HS-27A (cell line): ENCODE measurements at regions not wholly inside any gene's neighbourhood (a gene's known extent, or its start where the extent isn't known, plus 50 kb on each side); places are given as distances from the start of the nearest gene placed in this dataset.
A peak's percentile ranks its signal among the peaks of the same experiment; 100 is the strongest.

Experiments used
- DNase-seq: peaks from one replicate; pipeline ENCODE4 v3.0.0-alpha.2; 2012; ENCODE audit warnings: low read depth, missing footprints

- DNase-seq = no peak
Observed at GRCh38 chr11:19661827-19662226, 50.8 kb upstream of the NAV2 start.

- DNase-seq = peak; percentile 40
Observed at GRCh38 chr11:19660076-19660475, 52.6 kb upstream of the NAV2 start.

DNA sequence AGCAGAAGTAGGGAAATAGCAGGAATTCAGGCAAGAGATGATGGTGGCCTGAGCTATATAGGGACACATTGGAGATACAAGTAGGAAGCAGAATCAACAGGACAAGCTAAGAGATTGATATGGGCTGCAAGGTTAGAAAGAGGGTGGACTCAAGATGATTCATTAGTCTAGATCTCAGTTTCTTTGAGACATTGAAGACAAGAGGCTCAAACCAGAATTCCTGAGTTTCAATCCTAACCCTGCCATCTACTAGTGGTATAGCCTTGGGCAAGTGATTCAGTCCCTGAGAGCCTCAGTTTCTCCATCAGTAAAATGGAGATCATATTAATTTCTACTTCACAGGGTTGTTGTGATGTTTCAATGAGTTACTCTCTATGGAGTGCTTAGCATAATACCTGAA lies 53.1 kb upstream of the NAV2 start:
- no peak for DNase-seq

DNA sequence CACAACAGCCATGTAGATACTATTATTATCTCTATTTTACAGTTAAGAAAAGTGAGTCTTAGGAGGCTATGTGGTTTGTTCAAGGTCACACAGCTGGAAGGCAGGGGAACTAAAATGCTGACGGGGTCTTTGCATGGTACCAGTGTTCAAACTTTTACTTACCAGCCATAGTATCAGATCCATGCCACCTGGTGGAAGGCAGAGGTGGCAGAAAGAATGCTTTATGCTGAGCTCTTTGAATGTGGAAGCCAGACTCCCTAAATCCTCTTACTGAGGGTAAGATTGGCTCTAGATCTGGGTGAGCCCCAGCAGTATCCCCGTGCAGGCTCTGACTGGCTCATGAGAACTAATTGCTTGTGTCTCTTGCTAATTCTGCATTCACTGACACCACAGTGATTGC lies 54.3 kb upstream of the NAV2 start:
- no peak for DNase-seq

- DNase-seq = no peak
Observed at GRCh38 chr11:19656140-19656541, 56.5 kb upstream of the NAV2 start.

DNA sequence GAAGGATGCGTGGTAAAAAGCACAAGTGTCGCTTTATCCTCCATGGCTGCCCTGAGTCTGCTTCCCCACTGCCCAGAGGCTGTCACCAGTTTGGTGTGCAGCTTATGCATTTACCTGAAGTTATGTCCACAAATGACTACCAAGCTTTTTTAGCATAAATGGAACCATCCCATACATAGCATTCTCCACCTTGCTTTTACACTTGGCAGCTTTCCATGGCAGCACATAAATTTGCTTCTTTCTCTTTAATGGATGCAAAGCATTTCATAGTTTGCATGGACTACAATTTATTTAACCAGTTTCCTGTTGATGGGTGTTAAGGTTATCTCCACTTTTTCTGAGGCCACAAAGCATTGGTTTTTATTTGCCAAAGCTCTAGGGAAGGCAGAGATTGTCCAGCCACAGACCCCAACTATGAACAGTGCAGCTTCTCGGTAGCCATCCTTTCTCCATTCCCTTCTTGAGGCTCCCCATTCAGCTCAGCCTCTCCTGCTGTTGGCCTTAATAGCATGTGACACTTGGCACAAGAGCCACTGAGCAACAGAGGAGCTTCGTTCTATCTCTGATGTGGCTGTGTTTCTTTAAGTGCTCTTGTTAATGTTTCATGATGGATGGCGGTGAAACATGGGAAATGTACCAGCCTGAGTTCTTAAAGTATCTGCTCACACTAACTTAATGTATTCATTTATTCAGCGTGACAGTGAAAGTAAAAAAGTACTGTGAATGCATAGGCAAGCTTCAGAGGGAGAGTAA lies 59.8 kb upstream of the NAV2 start:
- DNase-seq = no peak

- no peak for DNase-seq
Observed at GRCh38 chr11:19651653-19652052, 61.0 kb upstream of the NAV2 start.

GRCh38 chr11:19651028-19651427 lies 61.6 kb upstream of the NAV2 start:
- DNase-seq = no peak

DNA sequence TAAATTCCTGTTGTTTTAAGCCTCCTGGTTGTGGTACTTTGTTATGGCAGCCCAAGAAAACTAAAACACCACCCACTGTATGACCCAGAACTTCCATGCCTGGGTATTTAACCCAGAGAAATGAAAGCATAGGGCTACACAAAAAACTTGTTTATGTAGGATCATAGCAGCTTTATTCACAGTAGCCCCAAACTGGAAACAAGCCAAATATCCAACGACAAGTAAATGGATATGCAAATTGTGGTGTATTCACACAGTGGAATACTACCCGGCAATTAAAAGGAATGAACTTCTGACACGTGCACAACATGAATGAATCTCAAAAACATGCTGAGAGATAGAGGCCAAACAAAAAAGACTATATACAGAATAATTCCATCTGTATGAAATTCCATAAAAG lies 62.2 kb upstream of the NAV2 start:
- DNase-seq = no peak

GRCh38 chr11:19649751-19650150 lies 62.9 kb upstream of the NAV2 start:
- no peak for DNase-seq

DNA sequence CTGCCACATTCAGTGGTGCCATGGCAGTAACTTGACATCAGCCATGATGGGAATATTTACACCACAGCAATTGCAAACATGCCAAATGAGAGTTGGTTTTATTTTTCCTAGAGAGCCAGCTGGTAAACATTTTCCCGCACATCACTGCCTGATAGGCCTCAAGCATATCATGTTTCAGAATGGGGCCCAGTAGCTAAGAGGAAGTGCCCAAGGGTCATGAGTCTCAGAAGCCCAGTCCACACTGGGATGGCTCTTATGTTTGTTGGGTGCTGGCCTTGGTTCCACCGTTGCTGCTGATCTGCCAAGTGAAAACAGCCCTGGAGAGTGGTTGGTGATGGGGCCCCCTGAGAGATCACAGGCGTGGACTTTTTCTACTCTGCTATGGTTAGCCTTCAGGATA lies 64.3 kb upstream of the NAV2 start:
- DNase-seq = no peak

DNA sequence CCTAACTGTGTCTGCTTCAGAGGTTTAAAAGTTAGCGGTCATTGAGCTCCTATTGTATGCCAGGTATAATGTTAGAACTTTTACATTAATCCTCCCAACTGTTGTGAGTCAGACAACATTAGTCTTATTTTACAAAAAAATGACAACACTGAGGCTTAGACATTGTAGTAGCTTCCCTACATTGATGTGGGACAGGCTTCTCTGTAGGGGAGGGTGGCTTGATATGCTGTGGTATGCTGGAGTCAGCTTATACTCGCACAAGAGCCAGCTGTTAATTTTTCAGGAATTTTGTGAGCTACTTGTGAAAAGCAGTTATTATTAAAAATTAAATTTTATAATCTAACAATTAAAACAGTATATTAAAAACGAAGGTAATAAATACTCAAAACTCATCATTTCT lies 64.8 kb upstream of the NAV2 start:
- no peak for DNase-seq

- peak; percentile 71 for DNase-seq
Observed at GRCh38 chr11:19646921-19647320, 65.7 kb upstream of the NAV2 start.

DNA sequence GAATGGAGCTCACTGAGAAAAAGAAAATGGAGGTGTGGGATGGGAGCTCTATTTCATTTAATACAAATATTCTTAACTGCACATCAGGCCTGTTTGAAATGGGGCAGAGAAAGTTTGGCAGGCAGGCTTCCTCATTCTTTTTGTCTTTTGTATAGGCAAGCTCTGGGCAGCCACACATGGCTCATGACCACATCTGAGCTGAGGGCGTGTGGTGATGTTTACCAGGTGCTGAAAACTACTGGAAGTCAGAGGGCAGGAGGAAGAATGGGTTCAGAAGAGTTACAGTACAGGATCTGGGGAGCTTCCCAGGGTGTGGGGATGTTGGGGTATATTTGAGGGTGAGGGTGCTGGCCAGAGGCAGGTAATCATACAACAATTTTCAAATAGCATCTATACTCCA lies 66.3 kb upstream of the NAV2 start:
- no peak for DNase-seq

DNA sequence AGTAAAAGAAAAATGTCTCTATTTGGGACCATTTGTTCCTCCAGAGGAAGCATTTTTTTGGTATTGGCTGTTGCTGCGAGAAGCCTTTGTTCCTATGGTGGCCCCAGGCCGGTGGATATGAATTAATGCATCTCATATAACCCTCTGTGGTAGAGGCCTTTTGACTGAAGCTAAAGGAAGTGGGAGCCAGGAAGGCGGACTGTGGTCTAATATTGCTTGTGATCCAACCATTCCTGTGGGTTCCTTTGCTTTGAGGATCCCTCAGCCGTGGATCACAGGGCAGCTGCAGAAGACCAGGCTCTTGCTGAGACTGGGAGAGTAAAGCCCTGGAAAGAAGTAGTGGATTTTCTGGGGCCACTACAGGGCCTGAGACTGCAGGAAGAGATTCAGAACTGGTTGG lies 68.3 kb upstream of the NAV2 start:
- no peak for DNase-seq

- DNase-seq = no peak
Observed at GRCh38 chr11:19642185-19643158, 70.2 kb upstream of the NAV2 start.

DNA sequence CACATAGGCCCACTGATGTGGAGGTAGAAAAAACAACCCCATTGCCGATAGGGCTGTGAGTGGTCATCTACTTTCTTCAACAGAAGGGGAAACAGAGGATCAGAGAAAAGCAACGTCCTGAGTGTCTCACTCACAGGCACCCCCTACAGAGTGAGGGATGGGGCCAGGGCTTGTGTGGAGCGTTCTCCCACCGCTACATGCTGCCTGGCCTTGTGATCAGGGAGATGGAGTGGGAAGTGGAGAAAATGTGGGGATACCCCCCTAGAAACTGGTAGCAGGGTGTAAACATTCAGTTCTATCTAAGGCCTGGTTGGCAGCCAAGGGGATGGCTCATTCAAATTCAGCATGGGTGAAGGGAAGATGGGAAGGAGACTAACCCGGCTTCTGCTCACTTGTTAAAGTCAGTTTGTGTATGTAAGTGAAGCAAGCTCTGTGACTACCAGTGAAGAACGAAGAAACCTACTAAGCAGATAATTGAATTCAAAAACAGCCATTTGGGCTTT lies 73.0 kb upstream of the NAV2 start:
- no peak for DNase-seq

GRCh38 chr11:19635332-19635731 lies 77.3 kb upstream of the NAV2 start:
- DNase-seq = no peak

- no peak for DNase-seq
Observed at GRCh38 chr11:19633276-19633675, 79.4 kb upstream of the NAV2 start.

DNA sequence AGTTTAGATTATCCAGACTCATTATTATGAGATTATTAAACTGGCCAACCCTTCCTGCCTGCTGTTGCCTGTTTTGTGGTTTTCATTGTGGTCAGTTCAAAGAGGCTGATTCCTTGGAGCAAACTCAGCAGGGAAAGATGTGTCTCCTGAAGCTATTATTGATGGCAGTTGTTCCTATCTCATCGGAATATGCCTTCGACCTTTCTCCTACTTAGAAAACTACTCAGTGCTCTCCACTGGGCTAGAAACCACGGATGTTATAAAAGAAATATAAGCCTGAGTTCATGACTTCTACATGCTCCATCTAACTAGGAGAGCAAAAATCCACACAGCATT lies 80.2 kb upstream of the NAV2 start:
- no peak for DNase-seq

GRCh38 chr11:19631712-19632498 lies 80.7 kb upstream of the NAV2 start:
- DNase-seq = no peak

- DNase-seq = no peak
Observed at GRCh38 chr11:19628018-19628417, 84.6 kb upstream of the NAV2 start.
